BJ (cell line): ENCODE measurements at regions not wholly inside any gene's neighbourhood (a gene's known extent, or its start where the extent isn't known, plus 50 kb on each side); places are given as distances from the start of the nearest gene placed in this dataset.

Experiments
- CTCF ChIA-PET: fragments of 350-600 bp; formaldehyde crosslinking; extraction: SDS; loops from one replicate; lab custom pipeline; 2021; ENCODE audit warnings: antibody characterized with exemption, inconsistent platforms; lab: Yijun Ruan, JAX
- POLR2A ChIA-PET: fragments of 300-600 bp; sonication (Branson Sonifier 250); formaldehyde crosslinking; extraction: SDS; loops from one replicate; lab custom pipeline; 2021; ENCODE audit warnings: antibody characterized with exemption; lab: Charles Lee
- DNase-seq: peaks from one replicate; pipeline ENCODE4 v3.0.0-alpha.2; 2011; ENCODE audit warnings: low read depth
- H3K27me3 ChIP-seq: 2 replicates; pipeline ENCODE4 v1.6.0; 2011; ENCODE audit warnings: low read length; ENCODE audit not compliant: control insufficient read depth, insufficient read depth
- H3K36me3 ChIP-seq: 2 replicates; pipeline ENCODE4 v1.5.1; 2011; ENCODE audit warnings: low read length; ENCODE audit not compliant: control insufficient read depth, insufficient read depth
- H3K4me3 ChIP-seq: 2 replicates; pipeline ENCODE4 v1.5.1; 2011; ENCODE audit warnings: low read depth, mild to moderate bottlenecking, control low read depth, low read length
- CTCF ChIP-seq: IDR thresholded peaks from 2 replicates; pipeline ENCODE4 v1.5.1; 2011; ENCODE audit warnings: low read depth, mild to moderate bottlenecking, control low read depth, inconsistent platforms, low read length, moderate library complexity; ENCODE audit not compliant: insufficient read depth

- POLR2A ChIA-PET: no interaction called here
- no peak overlapping the region for H3K4me3 ChIP-seq
- H3K36me3 ChIP-seq: no peaks in the 10 kb centered on the region
- H3K27me3 ChIP-seq: no peaks in the 10 kb centered on the region
- TF ChIP-seq CTCF: no peak
- DNase-seq: no peak
- CTCF ChIA-PET: no interaction called here
Observed at GRCh38 chrY:16715278-16715677, 1164.7 kb downstream of the CDY2B start.

GRCh38 chrY:16673102-16673787, 1206.8 kb downstream of the CDY2B start:
- Histone ChIP-seq H3K4me3 (no peak overlapping the region), H3K27me3 (no peaks in the 10 kb centered on the region), H3K36me3 (no peaks in the 10 kb centered on the region)
- POLR2A ChIA-PET: no interaction called here
- TF ChIP-seq CTCF: no peak
- CTCF ChIA-PET: no interaction called here
- no peak for DNase-seq

GRCh38 chrY:16668402-16668801, 1211.6 kb downstream of the CDY2B start:
- TF ChIP-seq CTCF: no peak
- Histone ChIP-seq H3K4me3 (no peak overlapping the region), H3K27me3 (no peaks in the 10 kb centered on the region), H3K36me3 (no peaks in the 10 kb centered on the region)
- no peak for DNase-seq
- CTCF ChIA-PET: no interaction called here
- POLR2A ChIA-PET: no interaction called here

GRCh38 chrY:16662741-16663140, 1217.3 kb downstream of the CDY2B start:
- POLR2A ChIA-PET: no interaction called here
- no peak for DNase-seq
- H3K36me3 ChIP-seq: no peaks in the 10 kb centered on the region
- H3K27me3 ChIP-seq: no peaks in the 10 kb centered on the region
- CTCF ChIA-PET: no interaction called here
- H3K4me3 ChIP-seq: no peak overlapping the region
- TF ChIP-seq CTCF: no peak

- no peak for DNase-seq
- TF ChIP-seq CTCF: no peak
- Histone ChIP-seq H3K4me3 (no peak overlapping the region), H3K36me3 (no peaks in the 10 kb centered on the region), H3K27me3 (no peaks in the 10 kb centered on the region)
- ChIA-PET CTCF (no interaction called here), POLR2A (no interaction called here)
Observed at GRCh38 chrY:16659340-16659739, 1220.7 kb downstream of the CDY2B start.
